Fibroblast of skin of scalp (primary cell): ENCODE measurements at regions not wholly inside any gene's neighbourhood (a gene's known extent, or its start where the extent isn't known, plus 50 kb on each side); places are given as distances from the start of the nearest gene placed in this dataset.

Experiments used
- DNase-seq: peaks from one replicate; pipeline ENCODE4 v3.0.0-alpha.2; 2013

DNA sequence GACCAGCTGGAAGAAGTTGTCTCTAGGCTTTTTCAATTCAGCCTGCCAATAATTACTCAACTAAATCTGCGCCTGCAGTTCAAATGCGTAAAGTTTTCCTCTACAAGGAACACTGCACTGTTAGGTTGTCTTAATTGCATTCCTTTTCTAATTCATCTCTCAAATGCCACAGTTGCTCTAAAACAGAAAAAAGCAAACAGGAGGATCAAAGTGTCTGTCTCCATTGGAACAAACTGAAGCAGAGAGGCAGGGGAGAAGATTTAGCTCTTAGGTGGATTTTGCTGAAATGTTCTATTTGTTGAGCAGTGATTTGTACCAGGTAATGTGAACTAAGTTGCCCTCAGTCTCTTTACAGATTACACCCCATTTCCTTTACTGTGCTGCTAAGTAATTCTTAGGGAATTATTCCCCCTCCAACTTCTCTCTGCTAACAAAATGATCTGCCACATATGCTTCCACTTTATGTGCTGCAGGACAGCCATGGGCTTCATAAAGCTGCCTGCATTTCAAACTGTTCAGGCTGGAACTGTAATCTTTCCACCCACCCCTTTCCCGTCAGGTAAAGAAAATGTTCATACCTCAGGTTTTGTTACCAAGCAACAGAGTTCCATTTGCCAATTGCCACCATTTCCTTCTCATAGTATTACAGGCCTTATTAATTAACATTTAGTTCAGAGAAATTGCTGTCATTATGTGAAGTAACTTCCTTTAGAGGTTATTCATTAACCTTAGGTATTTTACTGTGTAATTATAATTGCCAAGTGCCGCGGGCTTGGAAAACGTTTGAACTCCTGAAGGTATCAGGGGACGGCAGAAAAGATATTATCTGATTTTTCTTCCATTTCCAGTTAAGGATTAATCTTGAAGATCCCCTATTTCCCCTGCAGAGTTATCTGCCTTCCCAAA is 149.3 kb downstream of the SPRY1 start:
- no peak for DNase-seq

DNA sequence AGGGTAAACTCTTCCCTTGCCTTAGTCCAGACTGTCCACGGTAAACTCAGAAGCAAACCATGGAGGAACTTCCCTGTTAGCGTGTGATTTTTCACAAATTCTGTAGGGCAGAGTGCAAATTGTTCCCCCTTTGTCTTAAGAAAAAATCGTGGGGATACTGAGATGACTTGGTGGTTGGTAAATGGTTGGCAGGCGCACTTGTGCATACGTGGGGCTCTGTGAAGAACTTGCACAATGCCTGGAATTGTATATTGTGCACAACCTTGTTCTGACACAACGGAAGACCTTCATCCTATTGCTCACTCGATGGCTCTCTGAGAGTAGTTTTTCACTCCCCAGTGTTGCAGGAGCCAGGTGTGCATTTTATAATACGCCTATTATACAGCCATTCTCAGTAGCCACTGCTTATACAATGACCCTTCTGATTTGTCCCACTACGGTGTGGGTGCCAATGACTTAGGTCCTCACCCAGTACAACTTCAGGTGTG is 150.0 kb downstream of the SPRY1 start:
- DNase-seq = no peak

DNA sequence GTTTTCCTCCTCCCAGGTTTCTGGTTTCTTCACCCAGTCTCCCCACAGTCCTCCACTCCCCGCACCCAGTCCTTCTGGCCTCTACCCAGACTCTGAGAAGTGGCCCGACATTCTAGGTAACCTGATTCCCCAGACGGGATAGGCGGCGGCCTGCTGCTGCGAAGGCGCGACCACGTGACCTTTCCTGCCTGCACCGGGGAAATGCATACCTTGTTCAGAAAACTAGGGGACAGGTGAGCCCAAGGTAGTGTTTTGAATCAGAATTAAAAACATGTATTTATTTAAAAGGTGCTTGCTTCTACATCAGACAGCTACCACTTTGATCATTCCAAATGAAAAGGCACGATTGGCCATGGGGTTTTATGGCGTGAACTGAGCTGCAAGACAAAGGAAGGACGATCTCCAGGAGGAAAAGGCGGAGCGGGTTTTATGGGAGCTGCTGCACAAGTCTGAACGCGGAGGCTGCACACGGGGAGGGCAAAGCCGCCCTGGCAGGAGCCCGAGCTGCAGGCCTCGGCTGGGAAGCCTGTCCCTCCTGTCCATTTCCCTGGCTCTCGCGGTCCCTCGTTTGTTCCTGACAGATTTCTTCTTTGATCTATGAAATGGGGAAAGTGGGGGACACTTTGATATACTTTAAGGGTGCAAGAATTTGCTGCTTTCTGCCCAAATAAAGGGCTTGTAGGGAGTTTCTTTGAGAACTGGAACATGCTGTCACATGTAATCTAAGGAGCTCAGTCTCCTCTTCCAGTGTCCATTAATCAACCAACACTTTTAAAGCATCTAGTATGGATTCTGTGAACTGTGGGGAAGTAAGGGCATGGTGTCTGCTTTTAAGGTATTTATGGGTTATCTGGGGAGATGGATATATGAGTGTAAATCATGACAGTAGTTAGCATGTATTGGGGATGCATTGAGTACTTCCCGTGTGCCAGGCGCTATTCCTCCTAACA is 150.9 kb downstream of the SPRY1 start:
- DNase-seq = no peak

DNA sequence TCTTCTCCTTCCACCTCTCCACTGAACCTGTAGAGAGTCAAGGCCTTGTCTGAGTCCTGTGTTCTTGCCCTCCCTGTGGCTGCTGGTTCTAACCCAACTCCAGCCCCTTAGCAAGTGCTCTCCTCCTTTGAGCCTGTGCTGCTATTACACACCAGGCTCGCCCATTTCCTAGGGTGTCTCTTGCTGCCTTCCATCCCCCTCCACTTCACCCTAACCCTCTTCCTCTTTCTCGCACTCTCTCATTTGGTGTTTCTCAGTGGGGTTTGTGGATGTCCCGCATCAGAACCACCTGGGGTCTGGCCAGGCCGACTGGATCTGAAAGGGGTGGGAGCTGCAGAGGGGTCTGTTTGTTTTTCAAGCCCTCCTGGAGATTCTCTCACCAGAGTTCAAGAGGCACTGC is 156.7 kb downstream of the SPRY1 start:
- no peak for DNase-seq

DNA sequence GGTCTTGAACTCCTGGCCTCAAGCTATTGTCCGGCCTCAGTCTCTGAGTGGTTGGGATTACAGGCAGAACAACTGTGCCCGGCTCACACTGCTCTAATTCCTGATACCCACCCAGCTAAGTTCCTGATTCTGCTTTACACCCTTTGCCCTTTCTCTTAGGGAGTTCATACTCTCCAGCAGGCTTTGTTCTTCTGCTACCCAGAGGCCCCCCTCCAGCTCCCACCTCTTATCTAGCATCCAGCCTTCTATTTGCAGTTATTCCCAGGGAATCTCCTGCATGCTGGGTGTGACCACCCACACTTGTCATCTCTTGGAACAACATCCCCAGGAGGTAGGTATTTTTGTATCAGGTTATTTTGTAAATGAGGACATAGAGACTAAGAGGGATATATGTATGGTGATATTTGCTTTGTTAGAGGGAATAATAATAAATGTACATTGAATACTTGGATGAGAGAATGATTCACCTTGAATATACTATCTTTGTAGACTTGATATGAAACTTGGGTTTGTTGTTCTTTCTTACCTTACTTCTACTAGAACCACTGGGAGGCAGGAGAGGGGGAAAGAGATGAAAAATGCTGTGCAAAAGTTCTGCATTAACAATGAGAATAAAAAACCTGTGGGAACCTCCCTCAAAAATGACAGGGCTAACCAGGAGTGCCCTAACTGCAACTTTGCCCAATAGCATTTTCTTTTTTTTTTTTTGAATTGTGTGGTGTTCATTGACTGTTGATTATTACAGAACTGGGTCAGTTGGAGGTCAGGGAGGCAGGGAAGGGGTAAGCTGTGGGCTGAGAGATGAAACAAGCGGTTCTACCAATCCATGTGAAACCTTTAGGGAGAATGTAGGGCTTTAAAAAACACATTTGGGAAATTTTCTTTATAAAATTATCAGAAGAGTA is 157.4 kb downstream of the SPRY1 start:
- no peak for DNase-seq

DNA sequence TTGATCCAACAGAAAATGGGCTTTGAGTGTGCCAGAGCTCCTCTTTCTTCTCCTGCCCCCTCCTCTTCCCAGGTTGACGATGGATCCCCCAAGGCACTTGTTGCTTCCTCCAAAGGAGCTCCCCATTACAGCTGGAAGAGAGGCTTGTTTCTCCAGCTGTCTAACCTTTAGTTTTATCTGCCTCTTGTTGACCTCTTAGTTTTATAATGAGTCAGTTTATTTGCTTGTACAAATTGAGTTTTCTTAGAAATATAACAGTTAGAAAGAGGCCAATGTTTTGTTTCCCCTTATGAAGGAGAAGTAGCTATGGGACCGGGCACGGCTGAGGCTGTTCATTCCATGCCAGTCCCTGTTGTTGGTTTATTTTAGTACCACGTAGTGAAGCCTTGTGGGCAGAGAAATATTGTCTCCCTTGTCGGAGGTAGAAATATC is 158.2 kb downstream of the SPRY1 start:
- DNase-seq = no peak

DNA sequence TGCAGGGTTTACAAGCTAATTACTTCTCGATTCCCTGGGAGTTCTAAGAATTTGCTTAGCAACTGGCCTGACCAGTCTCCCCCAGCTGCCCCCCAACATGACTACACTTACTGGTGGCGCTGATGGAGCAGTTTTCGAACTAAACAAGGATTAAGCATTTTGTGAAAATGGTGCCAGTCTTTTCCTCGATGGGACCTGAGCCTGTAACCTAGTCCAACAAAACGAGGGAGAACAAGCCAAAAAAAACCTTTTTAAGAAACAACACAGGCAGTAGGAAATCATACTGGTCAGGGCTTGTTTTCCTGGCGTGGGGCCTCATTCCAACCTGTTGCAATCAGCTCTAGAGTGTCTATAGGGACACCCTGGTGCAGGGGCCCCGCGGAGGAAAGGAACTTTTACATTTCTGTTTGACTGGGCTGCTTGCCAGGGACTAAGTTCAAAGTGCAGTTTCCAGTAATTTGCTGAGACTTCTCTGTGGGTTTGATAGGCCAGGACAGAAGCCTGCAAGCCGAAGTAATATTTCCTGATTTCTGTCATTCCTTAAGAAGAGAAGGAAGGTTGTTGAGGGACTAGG is 158.7 kb downstream of the SPRY1 start:
- DNase-seq = peak; percentile 91

DNA sequence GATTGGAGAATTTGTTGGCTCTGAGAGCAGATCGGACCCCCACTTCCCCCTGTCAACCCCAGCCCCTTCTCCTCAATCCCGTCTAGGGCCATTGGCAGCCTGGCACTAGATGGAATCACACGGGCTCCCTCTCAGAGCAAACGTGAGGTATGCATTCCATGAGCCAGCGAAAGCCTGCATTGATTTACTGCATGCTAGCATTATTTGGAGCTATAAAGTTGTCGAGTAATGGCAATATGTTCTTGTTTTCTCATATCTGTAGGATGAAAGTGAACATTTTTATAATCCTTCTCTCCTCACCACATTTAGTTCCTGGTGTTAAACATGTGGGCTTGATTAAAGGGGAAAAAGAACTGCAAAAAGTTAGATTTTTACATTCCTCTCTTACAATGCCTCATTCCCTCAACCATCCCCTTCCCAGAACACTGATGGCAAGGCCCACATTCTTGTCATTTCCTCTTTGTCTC is 159.2 kb downstream of the SPRY1 start:
- DNase-seq = peak; percentile 87

DNA sequence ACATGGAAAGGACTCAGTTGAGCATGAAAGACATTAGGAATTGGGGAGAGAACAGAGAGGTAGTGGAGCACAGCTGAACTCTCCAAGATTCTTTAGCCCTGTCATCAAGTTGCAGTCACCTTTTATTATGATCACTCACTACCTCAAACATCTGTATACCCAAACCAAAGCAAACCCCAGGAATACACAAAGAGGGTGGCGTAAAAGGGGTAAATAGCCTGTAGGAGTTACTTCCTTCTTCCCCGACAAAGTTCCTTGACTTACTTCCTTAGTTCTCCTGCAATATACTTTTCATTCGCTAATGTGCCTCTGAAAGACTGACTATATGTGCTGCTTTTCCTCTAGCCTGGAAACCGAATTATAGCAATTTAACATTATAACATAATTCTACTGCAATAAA is 159.9 kb downstream of the SPRY1 start:
- no peak for DNase-seq

DNA sequence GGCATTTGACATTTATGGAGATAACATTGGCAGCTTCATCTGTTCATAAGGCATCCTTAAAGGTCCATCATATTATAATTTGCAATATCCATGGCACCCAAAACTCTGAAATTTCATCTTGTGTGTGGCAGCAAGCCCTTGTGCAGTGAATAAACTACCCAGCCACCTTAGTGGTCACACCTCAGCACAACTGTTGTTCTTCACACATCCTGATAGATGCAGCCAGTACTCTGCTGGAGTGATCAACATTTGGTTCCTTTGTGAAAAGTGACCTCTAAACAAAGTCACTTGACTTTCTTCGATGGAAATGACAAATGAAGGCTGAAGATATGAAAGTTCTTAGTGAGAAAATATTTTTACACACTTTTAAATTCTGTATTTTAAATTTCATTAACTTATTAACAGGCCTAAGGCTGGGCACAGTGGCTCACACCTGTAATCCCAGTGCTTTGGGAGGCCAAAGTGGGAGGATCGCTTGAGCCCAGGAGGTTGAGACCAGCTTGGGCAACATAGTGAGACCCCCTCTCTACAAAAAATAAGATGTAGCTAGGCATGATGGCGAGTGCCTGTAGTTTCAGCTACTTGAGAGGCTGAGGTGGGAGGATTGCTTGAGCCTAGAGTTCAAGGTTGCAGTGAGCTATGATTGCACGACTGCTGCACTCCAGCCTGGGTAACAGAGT is 161.4 kb downstream of the SPRY1 start:
- DNase-seq = no peak

DNA sequence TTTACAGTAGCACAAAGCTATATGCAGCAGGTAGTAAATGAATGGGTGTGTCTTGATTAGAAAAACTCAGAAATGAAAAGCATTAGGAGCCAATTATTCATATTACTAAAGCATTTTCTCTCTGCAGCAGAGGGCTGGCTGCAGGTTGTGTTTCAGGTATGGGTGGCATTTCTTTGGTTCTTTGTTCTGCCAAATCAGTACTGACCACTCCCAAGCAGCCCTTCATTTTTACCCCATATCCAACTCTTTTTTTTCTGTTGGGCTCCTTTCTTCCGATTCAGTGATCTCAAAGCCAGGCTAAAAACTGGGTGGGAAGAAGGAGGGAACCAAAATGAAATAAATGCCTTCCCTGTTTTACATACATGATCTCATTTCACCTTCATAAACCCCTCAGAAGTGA is 162.3 kb downstream of the SPRY1 start:
- no peak for DNase-seq

DNA sequence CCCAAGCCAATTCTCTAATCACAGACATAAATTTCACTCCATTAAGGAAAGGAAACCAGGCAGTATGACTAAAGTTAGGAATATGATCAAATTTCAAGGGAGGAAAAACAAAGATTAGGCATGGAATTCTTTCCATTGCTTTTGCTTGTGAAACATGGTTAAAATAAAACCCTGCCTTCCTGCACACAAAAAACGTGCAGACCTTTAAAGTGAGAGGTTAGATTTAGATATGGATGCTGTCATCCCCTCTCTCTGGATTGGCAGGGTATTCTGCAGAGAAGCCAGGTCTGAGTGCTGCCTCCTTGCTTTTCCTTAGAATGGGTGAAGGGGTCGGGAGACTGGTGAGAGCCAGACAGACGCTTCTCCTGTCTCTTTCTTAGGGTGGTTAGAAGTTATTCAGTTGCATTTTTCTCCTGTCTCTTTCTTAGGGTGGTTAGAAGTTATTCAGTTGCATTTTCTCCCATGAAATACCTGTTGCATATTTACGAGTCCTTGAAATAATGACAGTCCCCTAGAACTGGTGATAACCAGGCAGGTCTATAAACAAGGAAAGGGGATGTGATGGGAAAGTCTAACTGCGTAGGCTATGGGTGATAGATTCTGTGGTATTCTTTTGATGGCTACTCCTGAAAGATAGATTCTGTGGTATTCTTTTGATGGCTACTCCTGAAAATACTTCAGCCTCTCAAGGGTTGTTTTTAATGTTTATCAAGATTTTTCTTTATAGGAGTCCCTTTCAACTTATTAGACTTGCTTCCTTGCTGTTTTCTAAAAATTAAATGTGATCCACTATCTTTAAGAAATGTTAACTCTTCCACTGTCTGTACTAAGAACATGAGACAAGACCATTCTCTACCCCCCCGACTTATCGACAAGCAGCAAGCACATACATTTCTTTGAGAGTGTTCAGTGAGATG is 163.6 kb downstream of the SPRY1 start:
- DNase-seq = peak; percentile 68

DNA sequence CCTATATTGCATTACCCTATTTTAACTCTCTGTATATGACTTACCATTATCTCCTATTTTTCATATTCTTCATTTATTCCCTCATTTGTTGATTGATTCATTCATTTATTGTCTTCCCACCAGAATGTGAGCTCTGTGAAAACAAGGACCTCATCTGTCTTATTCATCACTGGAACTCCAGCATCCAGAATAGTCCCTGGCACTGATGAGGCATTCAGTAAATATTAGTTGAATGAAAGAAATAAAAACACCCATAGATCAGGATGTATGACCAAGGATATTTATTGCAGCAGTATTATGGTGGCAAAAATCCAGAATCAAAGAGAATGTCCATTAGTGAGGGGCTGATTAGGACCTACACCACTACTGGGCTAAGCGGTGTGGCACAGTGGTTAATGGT is 164.9 kb downstream of the SPRY1 start:
- no peak for DNase-seq

DNA sequence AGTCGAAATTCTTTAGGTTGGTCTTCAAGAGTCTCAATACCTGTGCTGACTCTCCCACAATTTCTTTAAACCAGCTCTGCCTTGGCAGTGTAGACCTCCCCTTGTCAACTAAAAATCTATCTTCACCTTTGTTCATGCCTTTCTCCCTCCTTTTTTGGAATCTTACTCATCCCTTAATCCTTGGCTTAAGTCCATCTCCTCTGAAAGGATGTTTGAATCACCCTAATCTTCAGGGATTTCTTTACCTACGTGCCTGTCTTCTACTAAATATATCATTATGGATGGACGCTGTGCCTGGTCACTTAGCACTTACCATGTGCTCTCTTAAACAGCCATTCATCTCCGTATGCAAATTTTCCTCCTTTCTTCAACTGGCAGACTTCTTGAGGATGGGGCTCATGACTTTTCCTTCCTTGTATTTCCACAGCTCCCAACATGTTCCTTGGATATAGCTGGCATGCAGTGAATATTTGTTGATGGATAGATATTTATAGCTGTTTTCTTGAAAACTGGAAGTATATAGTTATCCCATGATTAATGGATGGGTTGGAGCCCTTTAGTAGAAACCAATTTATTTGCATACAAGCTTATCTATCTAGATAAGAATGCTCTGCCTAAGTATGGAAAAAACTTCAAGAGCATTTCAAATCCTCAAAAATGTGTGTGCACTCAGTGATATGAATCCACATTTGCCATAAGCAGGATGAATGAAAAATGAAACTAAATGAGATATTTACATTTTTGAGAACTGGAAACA is 166.6 kb downstream of the SPRY1 start:
- DNase-seq = no peak

DNA sequence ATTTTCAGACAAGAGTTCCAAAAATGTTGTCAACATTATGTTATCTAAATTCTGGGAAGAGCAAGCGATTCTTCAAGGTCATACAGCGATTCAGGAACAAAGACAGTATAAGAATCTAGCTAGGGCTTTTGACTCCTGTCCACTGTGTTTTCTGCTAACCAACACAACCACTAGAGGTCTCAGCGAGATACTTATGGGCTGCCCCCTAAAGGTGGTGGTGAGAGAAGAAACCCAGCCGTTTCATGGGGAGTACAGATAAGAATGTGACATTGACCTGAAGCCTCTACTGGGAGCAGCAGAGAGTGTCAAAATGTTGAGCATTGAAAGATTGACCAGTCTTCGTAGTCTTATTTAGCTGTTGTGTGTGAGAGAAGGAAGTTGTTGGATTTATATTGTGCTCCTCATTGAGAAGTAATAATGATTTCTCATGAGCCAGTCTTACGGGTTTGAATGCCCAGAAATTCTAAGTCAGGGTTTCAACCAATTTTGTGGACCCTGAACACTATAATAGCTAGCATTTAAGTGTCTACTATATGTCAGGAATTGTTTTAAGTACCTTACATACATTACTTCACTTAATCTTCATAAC is 168.3 kb downstream of the SPRY1 start:
- DNase-seq = peak; percentile 72

DNA sequence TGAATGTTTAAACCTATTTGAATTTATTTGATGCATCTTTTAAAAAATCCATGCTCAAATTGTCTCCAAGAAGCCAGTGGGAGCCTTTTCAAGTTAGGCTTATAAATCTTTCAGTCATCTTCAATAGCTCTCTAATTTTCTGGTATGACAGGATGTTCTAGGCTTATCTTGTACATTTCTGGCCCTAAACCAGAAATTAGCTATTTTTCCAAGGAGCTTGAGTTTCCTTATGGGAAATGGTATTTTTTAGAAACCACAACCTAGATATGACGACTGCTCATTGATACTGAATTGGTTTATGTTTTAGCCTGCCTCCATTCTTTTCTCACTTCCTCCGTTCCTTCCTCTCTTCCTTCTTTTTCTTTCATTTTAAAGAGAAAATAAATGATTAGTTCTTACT is 172.3 kb downstream of the SPRY1 start:
- no peak for DNase-seq

DNA sequence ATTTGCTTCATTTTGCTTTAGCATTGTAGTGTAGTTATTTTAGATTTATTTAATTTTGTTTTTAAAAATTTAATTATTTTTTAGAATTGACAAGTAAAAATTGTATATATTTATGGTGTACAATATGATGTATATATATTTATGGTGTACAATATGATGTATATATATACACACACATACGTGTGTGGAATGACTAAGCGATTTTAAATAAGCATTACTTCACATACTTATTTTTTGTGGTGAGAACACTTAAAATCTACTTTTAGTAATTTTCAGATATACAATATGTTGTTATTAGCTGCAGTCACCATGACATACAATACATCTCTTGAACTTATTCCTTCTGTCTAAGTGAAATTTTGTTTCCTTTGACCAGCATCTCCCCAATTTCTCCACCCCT is 172.9 kb downstream of the SPRY1 start:
- no peak for DNase-seq

DNA sequence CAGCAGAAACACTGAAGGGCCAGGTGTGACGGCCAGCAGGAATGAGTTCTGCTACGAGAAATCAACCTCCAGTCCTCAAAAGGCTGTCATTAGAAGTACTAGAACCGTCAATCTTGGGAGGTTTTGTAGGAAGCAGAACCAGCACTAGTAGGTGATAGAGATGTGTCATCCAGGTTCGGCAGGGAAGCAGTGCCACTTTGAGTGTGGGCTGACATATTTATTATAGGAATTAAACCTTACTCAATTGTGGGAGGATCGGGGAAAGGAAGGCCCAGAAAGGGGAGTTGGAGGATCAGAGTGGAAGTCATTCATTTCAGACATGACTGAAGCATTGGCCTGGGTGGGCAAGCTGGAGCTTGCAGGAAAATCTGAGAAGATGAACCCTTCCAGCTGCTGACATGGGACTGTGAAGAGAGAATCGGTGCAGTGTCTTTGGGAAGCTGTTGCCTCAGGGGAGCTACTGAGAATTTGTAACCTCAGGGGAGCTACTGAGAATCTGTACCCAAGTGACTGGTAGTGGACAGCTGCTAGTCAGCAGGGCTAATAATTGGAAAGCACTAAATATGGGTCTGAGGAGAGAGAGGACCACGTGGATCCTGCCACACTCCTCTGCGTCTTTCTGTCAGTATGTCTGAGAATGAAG is 177.4 kb downstream of the SPRY1 start:
- no peak for DNase-seq
